T-helper 2 cell treated with Interferon-gamma antibody and Interleukin-4, amounts not matched to agents 100 ng/mL and 5 ng/mL, for 36 hours (primary cell): ENCODE measurements at regions not wholly inside any gene's neighbourhood (a gene's known extent, or its start where the extent isn't known, plus 50 kb on each side); places are given as distances from the start of the nearest gene placed in this dataset.

Experiments
- intact Hi-C: fragments of 100-400 bp; cut with micrococcal nuclease; formaldehyde crosslinking; loops from one replicate; pipeline ENCODE4 v1.15.1; 2023

DNA sequence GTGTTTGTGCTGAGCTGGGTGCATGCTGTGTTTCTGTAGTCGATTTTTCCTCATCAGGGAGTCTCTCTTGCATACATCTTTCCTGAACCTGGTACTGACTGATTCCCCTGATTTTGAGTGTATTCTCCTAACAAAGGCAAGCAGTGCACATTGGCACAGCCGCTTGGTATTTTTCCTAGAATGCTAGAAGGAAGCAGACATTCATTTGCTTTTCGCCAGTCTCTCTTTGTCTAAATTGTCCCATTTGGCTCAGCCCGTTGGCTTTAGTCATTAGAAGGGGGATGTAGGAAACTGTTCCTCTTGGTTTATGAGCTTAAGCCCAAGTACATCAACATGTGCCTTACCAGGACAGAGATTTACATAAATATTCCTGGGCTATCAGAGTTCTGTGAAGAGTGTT is 266.1 kb upstream of the TMTC4 start:
- intact Hi-C loops, result no loop called here

DNA sequence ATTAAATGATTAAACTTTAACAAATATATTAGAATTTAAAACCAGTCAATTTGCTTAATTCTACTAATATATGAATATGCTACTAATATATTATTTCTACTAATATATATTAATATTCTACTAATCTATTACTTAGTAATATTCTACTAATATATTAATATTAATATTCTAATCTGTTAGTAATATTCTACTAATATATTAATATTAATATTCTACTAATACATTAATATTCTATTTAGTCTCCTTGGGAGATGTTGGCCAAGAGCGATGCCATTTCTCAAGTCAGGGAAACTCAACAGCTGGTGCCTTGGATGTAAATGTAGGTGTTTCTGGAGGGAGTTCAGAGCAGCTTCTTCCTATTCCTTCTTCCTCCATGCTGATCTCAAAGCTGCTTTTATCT is 259.2 kb upstream of the TMTC4 start:
- intact Hi-C loops, result no loop called here

DNA sequence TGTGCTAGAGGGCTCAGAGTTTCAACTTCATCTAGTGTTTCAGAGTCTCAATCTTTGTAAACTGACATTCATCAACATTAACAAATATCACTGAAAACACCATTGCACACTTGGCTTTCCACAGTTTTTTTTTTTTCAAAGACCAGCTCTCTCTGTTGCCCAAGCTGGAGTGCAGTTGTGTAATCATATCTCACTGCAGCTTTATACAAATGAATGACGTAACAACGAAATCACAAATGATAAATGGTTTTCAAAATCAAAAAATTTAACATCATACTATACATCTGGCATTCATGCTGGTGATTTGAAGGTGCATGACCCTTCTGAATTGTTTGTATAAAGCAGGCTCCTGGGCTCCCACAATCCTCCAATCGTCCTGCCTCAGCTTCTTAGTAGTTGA is 248.0 kb upstream of the TMTC4 start:
- intact Hi-C loops, result no loop called here

DNA sequence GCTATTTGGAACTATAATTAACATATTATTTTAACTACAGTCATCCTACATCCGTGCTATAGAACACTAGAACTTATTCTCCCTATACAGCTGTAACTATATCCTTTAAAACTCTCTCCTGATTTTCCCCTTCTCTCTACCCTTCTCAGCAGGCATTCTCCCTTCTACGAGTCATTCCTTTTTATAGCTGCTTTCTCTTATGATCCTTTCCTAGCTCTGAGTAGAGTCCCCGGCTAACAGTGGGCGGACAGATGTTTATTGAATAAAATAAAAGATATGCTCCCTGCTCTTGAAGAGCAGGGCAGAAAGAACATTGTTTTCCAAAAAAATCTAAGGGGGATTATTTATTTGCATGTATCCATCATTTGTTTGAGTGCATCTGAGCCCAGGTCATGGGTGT is 246.5 kb upstream of the TMTC4 start:
- intact Hi-C loops, result no loop called here

DNA sequence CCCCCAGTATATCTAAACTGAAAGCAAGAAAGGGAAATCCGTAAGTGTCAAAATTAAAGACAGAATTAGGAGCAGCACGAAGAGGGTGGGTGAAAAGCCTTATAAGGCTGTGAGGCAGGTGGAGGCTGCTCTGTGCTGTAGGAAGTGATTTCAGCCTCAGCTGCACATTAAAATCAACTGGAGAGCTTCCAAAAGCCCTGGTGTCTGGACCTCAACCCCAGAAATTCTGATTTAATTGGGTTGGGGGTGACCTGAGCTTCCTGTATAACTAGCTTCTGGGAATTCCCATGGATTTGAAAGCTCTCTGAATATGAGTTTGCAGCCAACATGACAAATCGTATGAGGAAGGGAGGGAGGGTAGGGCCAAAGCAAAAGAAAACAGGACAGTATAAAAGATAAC is 242.4 kb upstream of the TMTC4 start:
- intact Hi-C loops, result no loop called here

- intact Hi-C loops, result no loop called here
These were observed 238.5 kb upstream of the TMTC4 start for GRCh38 chr13:100913143-100913542.

DNA sequence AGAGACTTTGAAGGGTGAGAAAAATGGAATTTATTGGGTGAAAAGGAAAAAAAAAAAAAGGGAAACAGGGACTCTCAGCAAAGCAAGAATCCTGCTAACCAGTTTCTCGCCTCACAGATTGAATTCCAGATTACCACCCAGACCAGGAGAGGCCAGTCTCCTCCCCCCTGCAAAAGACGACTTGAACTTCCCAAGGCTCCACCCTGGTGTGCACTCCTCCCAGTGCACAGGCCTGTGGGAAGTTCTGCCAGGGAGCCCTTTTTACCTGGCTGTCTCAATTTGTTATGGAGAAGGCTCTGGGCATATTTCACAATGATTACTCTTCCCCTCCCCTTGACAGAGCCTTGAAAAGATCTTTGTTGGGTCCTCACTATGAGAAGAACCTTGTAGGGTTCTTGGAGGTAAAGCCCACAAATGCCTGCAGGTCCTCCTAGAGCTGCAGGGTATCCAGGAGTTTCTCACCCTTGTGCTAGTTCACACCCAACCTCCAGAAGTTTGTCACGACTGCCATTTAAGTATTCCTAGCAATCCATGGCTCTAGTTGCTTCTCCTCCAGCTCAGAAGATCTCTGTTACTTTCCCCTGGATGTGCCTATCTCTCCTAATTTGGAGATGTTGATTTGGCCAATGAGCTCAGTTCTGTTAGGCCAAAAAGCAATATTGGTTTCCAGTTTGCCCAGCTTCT is 229.8 kb upstream of the TMTC4 start:
- intact Hi-C loops, result no loop called here

DNA sequence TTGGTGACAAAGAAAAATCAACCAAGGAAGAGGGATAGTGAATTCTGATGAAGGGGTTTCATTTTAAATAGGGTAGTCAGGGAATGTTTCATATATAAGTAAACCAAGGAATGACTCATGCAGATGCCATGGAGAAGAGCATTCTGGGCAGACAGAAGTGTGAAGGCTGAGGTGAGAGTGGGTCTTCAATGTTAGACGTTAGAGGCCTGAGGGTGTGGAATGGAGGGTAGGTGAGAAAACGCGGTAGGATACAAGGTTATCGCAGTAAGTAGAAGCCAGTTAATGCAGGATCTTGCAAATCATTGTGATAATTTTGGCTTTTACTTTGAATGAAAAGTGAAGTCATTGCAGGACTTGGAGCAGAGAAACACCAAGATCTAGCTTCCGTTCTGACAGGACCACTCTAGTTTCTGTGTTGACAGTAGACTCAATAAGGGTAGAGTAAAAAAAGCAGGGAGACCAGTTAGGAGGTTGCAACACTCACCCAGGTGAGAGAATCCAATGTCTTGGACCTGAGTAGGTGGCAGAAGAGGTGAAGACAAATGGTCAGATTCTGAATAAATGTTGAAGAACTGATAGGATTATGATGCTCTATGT is 225.2 kb upstream of the TMTC4 start:
- intact Hi-C loops, result no loop called here

- intact Hi-C loops, result no loop called here
These were observed 223.8 kb upstream of the TMTC4 start for GRCh38 chr13:100898431-100898830.

DNA sequence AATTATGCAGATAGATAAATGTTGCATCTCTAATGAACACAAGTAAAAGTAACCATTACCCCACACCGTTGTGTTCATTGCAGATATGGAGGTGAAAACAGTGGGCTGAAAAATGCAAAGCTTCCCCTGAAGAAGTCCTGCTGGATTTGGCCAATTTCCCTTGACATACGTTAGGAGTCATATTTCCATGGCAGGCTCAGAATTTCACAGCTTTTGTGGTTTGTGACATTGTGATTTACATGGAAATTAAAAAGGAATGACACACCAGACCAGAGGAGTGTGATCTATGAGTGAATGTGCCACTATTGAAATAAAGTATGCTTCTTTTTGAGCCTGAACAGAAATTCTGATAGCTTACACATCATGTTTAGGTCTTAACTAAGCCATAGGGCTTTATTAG is 221.1 kb upstream of the TMTC4 start:
- intact Hi-C loops, result no loop called here

GRCh38 chr13:100892981-100893380 is 218.4 kb upstream of the TMTC4 start:
- intact Hi-C loops, result no loop called here

- intact Hi-C loops, result no loop called here
These were observed 216.1 kb upstream of the TMTC4 start for GRCh38 chr13:100890645-100891044.

DNA sequence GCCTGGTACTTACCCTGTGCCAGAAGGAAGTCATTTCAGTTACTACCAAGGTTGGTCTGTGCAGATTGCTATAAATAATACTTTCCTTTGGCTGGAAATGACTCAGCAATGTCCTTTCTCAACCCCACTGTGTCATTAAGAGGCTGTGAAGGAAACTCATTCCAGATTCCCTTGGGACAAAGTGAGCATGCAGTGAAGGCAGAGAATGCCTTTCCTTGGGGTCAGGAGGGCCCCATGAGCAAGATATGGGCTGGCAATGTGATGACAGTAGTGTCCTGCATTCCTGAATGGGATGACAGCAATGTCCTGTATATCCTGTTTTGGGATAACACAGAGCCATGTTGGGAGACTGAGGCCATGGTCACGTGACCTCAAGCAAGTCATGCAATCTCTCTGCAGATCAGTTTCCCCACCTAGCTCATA is 213.1 kb upstream of the TMTC4 start:
- intact Hi-C loops, result no loop called here

GRCh38 chr13:100883453-100883852 is 208.9 kb upstream of the TMTC4 start:
- intact Hi-C loops, result no loop called here

GRCh38 chr13:100881291-100881864 is 206.8 kb upstream of the TMTC4 start:
- intact Hi-C loops, result no loop called here

GRCh38 chr13:100880166-100880565 is 205.6 kb upstream of the TMTC4 start:
- intact Hi-C loops, result no loop called here

GRCh38 chr13:100879255-100879654 is 204.7 kb upstream of the TMTC4 start:
- intact Hi-C loops, result no loop called here

DNA sequence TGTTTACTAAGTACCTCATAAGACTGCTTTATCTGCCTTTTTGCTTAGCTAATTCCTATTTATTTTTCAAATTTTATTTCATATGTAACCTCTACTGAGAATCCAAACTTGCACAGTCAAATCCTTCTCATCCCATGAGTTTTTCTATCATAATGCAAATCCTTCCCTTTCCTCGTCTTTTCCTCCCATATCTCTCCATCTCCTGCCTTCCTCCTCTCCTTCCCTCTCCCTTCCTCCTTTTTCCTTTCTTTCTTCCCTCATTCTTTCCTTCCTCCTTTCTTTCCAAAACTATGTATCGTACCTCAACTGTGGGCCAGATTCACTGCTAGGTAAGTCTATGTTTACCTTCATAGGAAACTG is 201.4 kb upstream of the TMTC4 start:
- intact Hi-C loops, result no loop called here

DNA sequence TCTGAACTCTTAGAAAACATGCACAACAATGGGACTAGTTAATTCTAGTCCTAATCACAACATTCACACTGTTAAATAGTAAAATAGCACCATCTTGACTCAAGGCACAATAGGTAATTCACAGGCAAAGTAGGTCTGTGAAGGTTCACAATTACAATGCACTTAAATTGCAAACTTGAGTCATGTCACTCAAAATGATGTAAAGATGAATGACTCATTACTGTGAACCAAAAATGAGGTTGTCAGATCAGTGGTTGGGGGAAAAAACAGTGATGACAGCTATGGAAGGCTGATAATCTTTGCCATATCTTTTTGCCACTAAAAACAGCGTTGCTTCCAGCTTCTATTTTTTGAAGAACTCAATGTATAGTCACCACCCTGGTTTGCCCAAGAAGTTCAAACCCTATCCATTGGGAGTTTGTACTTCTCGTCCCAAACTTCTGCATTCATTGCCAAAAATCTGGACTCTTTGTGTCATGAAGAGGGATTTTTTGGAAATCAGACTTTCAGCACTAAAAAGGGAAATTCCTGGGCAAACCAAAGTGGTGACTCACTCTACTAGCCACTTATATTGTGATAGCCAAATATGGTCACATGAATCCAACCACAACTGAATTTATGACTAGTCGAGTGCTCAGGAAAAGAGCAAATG is 200.9 kb upstream of the TMTC4 start:
- intact Hi-C loops, result no loop called here

DNA sequence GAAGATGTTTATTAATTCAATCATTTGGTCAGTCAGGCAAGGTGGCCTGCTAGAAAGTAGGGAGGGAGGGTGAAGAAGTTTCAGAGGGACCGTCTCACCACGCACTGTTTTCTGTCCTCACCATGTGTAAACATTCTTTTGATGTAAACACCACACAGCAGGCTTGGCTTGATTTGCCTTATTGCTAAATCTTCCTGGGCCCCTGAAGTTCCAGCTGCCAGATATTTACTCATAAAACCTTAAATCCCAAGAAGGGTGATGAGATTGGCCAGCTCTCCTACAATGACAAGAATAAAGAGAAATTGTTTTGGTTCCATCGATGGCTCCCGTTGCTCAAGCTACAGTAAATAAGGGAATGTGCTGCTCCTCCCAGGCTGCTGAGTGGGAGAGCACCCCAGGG is 198.2 kb upstream of the TMTC4 start:
- intact Hi-C loops, result no loop called here

DNA sequence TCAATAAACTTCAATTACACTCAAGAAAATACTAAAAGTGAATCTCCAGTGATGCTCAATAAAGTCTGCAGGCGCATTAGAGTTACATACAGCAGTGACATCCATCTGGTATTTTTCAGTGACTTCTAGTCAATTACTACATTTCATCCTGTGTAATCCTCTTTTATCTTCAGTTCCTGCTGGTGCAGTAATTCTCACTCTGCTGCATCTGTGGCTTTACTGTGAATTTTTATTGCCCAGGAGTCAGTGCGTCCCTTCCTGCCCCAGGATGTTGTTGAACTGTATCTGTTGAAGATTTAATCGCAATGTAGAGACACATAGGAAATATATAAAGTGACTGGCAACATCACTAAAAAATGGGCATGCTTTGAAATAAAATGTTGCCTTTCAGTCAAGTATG is 196.3 kb upstream of the TMTC4 start:
- intact Hi-C loops, result no loop called here

GRCh38 chr13:100860866-100861265 is 186.3 kb upstream of the TMTC4 start:
- intact Hi-C loops, result no loop called here

- intact Hi-C loops, result no loop called here
These were observed 185.3 kb upstream of the TMTC4 start for GRCh38 chr13:100859861-100860260.
